Nephron (organoid): ENCODE measurements at regions not wholly inside any gene's neighbourhood (a gene's known extent, or its start where the extent isn't known, plus 50 kb on each side); places are given as distances from the start of the nearest gene placed in this dataset.
A peak's percentile ranks its signal among the peaks of the same experiment; 100 is the strongest.

Experiments used
- H3K27ac Mint-ChIP-seq, 3 experiments: 2 replicates each; pipeline ENCODE4 v1.8.0; 2020; ENCODE audit warnings: mixed read lengths in 3 of 3, mild to moderate bottlenecking in 2 of 3, moderate library complexity in 1 of 3
- H3K27me3 Mint-ChIP-seq: 2 replicates; pipeline ENCODE4 v1.8.0; 2021; ENCODE audit warnings: low read depth, mild to moderate bottlenecking, moderate library complexity, mixed read lengths
- H3K36me3 Mint-ChIP-seq: 2 replicates; pipeline ENCODE4 v1.8.0; 2020; ENCODE audit warnings: low read depth, mixed read lengths
- H3K4me1 Mint-ChIP-seq: 2 replicates; pipeline ENCODE4 v1.8.0; 2020; ENCODE audit warnings: mixed read lengths
- H3K4me3 Mint-ChIP-seq, 3 experiments: 2 replicates each; pipeline ENCODE4 v1.8.0; 2020; ENCODE audit warnings: mild to moderate bottlenecking in 3 of 3, mixed read lengths in 3 of 3, moderate library complexity in 2 of 3
- H3K9me3 Mint-ChIP-seq: 2 replicates; pipeline ENCODE4 v1.8.0; 2020; ENCODE audit warnings: mixed read lengths
- TF ChIP-seq, protein P1 (sequence below), 3 experiments: fragments of 200-600 bp; sonication (generic); IDR thresholded peaks; one replicate each; pipeline ENCODE4 v1.5.0; 2021; ENCODE audit warnings: antibody characterized with exemption in 3 of 3; ENCODE audit not compliant: unreplicated experiment in 3 of 3

DNA sequence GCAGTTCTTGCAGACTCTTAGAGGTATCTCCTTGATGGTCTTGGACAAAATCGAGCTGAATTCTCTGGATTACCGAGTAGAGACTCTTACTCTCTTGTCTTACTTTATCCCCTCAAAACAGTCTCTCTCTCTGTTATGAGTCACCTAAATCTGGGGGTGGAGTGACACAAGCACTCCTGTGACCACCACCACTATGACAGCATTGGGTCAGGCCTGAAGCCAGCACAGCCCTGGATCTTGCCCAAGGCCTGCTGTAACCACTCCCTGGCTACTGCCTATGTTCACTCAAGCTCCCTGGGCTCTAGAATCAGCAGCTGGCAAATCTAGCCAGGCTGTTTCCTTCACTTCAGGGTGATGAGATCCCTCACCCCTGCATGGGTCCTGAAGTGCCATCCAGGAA, 662.5 kb downstream of the LUZP2 start:
- Mint-ChIP-seq H3K36me3 (no peaks in the 10 kb centered on the region), H3K27ac (no peak overlapping the region), H3K9me3 (peaks cover 7% of the 10 kb centered on the region), H3K27me3 (no peaks in the 10 kb centered on the region), H3K4me1 (no peaks in the 10 kb centered on the region), H3K4me3 (no peak overlapping the region)
- TF ChIP-seq, protein P1, sequence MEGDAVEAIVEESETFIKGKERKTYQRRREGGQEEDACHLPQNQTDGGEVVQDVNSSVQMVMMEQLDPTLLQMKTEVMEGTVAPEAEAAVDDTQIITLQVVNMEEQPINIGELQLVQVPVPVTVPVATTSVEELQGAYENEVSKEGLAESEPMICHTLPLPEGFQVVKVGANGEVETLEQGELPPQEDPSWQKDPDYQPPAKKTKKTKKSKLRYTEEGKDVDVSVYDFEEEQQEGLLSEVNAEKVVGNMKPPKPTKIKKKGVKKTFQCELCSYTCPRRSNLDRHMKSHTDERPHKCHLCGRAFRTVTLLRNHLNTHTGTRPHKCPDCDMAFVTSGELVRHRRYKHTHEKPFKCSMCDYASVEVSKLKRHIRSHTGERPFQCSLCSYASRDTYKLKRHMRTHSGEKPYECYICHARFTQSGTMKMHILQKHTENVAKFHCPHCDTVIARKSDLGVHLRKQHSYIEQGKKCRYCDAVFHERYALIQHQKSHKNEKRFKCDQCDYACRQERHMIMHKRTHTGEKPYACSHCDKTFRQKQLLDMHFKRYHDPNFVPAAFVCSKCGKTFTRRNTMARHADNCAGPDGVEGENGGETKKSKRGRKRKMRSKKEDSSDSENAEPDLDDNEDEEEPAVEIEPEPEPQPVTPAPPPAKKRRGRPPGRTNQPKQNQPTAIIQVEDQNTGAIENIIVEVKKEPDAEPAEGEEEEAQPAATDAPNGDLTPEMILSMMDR (IDR thresholded peaks at IDR 0.05; ENCODE audit: unreplicated experiment in 3 of 3), result no peak

DNA sequence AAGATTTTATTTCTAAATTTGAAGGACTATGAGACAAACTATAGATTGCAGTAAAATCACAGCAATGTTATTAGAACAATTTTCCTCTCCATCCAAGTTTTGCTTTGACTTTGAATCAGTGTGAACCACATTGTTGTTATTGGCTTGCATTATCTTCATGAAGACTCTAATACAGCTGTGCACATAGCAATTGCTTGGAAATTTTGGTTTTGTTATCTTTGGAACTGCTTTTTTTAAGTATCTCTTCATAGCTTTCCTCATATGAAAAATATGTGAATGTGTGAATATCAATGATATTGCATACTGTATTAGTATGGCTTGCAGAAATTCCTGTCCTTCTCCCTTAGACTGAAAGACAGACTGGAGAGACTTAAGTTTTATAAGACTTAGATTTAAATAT, 666.6 kb downstream of the LUZP2 start:
- Mint-ChIP-seq H3K9me3 (peaks cover 6% of the 10 kb centered on the region), H3K27me3 (peaks cover 3% of the 10 kb centered on the region), H3K27ac (peak overlapping the region in 1 of 3 experiments; percentile 8), H3K4me3 (no peak overlapping the region), H3K4me1 (no peaks in the 10 kb centered on the region), H3K36me3 (no peaks in the 10 kb centered on the region)
- TF ChIP-seq, protein P1 (IDR thresholded peaks at IDR 0.05; ENCODE audit: unreplicated experiment in 3 of 3), result no peak

GRCh38 chr11:25180187-25180586, 683.3 kb downstream of the LUZP2 start:
- Mint-ChIP-seq H3K9me3 (no peaks in the 10 kb centered on the region), H3K4me1 (no peaks in the 10 kb centered on the region), H3K36me3 (no peaks in the 10 kb centered on the region), H3K27ac (no peak overlapping the region), H3K27me3 (no peaks in the 10 kb centered on the region), H3K4me3 (no peak overlapping the region)
- TF ChIP-seq, protein P1 (IDR thresholded peaks at IDR 0.05; ENCODE audit: unreplicated experiment in 3 of 3), result no peak

DNA sequence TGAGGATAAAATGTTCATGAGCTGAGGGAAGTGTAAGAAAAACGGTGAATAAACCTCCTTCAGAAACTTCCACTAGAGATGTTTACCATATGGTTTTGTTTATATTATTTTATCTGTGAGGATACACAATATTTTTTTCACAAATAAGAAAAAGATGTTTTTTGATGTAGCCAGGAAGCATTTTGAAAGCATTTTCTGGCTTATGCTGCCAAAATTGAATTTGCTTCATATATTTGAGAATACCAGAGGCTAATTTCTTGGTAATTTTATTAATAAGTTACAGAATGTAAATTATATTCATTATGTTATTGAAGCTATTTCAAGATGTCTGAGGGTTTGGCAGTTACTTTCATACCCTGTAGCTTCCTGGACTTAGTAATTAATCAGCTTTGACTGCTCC, 686.6 kb downstream of the LUZP2 start:
- no peaks in the 10 kb centered on the region for H3K36me3 Mint-ChIP-seq
- TF ChIP-seq, protein P1 (IDR thresholded peaks at IDR 0.05; ENCODE audit: unreplicated experiment in 3 of 3), result no peak
- H3K4me1 Mint-ChIP-seq, result no peaks in the 10 kb centered on the region
- no peak overlapping the region for H3K27ac Mint-ChIP-seq
- H3K4me3 Mint-ChIP-seq, result no peak overlapping the region
- H3K27me3 Mint-ChIP-seq, result no peaks in the 10 kb centered on the region
- H3K9me3 Mint-ChIP-seq, result no peaks in the 10 kb centered on the region

DNA sequence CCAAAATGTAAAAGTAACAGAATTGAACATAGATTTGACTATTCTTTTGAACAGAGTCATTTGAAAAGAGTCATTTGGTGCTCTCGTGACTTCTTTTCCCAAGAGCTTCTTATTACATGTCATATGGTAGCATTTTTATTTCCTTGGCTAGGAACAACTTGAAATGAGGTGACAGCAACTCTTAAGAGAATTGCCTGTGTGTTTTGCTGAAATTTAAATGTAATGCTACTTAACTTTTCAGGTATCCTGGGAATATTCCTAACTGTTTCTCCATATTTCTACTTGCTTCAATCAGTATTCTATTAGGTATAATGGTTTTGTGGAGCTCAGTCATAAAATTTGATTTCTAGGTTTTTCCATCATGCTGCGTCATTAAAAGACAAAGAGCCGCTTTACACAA, 700.7 kb downstream of the LUZP2 start:
- Mint-ChIP-seq H3K36me3 (no peaks in the 10 kb centered on the region), H3K4me3 (no peak overlapping the region), H3K9me3 (peaks cover 6% of the 10 kb centered on the region), H3K27ac (no peak overlapping the region), H3K27me3 (peaks cover 3% of the 10 kb centered on the region), H3K4me1 (no peaks in the 10 kb centered on the region)
- TF ChIP-seq, protein P1 (IDR thresholded peaks at IDR 0.05; ENCODE audit: unreplicated experiment in 3 of 3), result no peak

DNA sequence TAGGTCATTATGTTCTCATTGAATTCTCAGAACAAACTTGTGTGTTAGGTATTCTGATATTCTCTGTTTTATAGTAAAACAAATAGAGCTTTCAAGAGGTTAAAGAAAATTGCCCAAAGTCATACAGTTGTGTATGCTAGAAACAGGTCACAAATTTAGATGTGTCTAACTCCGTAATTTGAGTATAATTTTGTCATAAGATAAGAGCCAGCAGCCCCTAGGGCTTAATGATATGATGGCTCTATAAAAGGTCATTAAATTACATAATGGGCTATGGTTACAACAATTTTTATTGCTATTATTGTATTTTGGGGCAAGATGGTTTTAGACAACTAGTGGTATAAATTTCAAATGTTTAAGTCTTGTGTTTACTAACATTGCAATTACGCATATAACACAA, 701.9 kb downstream of the LUZP2 start:
- TF ChIP-seq, protein P1 (IDR thresholded peaks at IDR 0.05; ENCODE audit: unreplicated experiment in 3 of 3), result no peak
- no peak overlapping the region for H3K27ac Mint-ChIP-seq
- H3K27me3 Mint-ChIP-seq, result peaks cover 3% of the 10 kb centered on the region
- no peak overlapping the region for H3K4me3 Mint-ChIP-seq
- no peaks in the 10 kb centered on the region for H3K36me3 Mint-ChIP-seq
- no peaks in the 10 kb centered on the region for H3K4me1 Mint-ChIP-seq
- peaks cover 6% of the 10 kb centered on the region for H3K9me3 Mint-ChIP-seq
